SK-N-MC (cell line): ENCODE measurements at regions not wholly inside any gene's neighbourhood (a gene's known extent, or its start where the extent isn't known, plus 50 kb on each side); places are given as distances from the start of the nearest gene placed in this dataset.

Experiments
- EZH2 ChIP-seq: fragments of 200-600 bp; sonication (generic); IDR thresholded peaks from one replicate; pipeline ENCODE4 v1.6.1; 2017; ENCODE audit warnings: antibody characterized with exemption
- POLR2AphosphoS5 ChIP-seq: IDR thresholded peaks from 2 replicates; pipeline ENCODE4 v1.6.1; 2012; ENCODE audit warnings: mild to moderate bottlenecking, low read depth, low read length, borderline replicate concordance

DNA sequence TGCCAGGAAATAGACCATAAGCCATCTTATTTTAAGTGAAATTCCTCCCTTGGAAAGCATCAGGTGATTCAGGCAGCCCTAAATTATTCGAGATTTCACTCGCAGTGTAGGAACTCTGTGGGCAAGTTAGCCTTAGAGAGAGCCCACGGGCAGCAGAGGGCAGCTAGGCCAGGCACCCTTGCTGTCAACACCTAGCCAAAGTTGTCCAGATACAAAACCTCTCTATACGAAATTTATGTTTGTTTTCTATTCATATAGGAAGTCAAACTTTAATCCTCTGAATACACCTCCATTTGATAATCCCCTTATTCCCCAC, 1043.5 kb downstream of the GATA3 start:
- TF ChIP-seq EZH2 (no peak), POLR2AphosphoS5 (no peak)
